ENCODE measurements at regions not wholly inside any gene's neighbourhood (a gene's known extent, or its start where the extent isn't known, plus 50 kb on each side); places are given as distances from the start of the nearest gene placed in this dataset.

DNA sequence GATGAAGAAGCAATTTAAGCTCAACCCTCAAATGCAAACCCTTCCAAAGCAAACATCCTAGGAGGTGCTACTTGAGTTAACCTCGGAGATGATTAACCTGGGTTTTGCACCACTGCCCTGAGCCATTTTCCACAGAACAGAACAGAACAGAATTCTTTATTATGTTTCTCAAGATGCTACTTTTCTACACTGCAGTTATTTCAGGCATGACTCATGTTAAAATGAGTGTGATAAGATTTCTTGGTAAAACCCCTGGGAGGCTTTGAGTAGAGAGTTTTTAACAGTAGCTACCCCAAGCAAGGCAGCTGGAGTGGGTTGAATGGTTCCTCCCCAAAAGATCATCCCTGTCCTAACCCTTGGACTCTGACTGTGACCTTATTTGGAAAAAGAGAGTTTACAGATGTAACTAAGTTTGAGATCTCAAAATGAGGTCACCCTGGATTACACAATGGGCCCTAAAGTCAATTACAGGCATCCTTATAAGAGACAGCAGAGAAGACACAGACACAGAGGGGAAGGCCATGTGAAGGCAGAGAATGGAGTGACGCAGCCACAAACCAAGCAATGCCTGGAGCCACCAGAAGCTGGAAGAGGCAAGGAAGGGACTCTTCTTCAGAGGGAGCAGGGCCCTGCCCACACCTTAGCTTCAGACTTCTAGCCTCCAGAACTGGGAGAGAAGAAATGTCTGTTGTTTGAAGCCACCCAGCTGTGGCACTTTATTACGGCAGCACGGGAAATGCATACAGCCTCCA, 153.4 kb downstream of the ETS2 start:
- Histone ChIP-seq H3K27me3 (ENCODE audit: insufficient read depth, low read depth) (no peaks in the 10 kb centered on the region), H3K27ac (no peak overlapping the region), H3K4me3 (no peak overlapping the region), H3K9me2 (ENCODE audit: insufficient read depth) (no peaks in the 10 kb centered on the region), H3K4me2 (no peak overlapping the region), H3F3A (ENCODE audit: insufficient read depth, low read depth) (no peaks in the 10 kb centered on the region), H2AFZ (no peak overlapping the region), H3K4me1 (replicated peaks; ENCODE audit: insufficient read depth) (no peaks in the 10 kb centered on the region), H3K9me3 (ENCODE audit: insufficient read depth, low read depth) (no peaks in the 10 kb centered on the region), H4K20me1 (ENCODE audit: insufficient read depth) (no peaks in the 10 kb centered on the region), H3K36me3 (ENCODE audit: low read depth) (no peaks in the 10 kb centered on the region), H3K79me2 (ENCODE audit: low read depth) (no peaks in the 10 kb centered on the region)
- POLR2A ChIA-PET (ENCODE audit: unreplicated experiment): no interaction called here
- intact Hi-C loops (cut with micrococcal nuclease; ENCODE audit: unreplicated experiment): no loop called here
- BruUV-seq (replicated peaks): no TSS peak
- no peak for DNase-seq
- TF ChIP-seq, protein P1, sequence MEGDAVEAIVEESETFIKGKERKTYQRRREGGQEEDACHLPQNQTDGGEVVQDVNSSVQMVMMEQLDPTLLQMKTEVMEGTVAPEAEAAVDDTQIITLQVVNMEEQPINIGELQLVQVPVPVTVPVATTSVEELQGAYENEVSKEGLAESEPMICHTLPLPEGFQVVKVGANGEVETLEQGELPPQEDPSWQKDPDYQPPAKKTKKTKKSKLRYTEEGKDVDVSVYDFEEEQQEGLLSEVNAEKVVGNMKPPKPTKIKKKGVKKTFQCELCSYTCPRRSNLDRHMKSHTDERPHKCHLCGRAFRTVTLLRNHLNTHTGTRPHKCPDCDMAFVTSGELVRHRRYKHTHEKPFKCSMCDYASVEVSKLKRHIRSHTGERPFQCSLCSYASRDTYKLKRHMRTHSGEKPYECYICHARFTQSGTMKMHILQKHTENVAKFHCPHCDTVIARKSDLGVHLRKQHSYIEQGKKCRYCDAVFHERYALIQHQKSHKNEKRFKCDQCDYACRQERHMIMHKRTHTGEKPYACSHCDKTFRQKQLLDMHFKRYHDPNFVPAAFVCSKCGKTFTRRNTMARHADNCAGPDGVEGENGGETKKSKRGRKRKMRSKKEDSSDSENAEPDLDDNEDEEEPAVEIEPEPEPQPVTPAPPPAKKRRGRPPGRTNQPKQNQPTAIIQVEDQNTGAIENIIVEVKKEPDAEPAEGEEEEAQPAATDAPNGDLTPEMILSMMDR (conservative IDR thresholded peaks at IDR 0.05): no peak
- no peak for TF ChIP-seq EZH2 (IDR thresholded peaks at IDR 0.05; ENCODE audit: low read depth)
- CTCF ChIA-PET: no interaction called here

DNA sequence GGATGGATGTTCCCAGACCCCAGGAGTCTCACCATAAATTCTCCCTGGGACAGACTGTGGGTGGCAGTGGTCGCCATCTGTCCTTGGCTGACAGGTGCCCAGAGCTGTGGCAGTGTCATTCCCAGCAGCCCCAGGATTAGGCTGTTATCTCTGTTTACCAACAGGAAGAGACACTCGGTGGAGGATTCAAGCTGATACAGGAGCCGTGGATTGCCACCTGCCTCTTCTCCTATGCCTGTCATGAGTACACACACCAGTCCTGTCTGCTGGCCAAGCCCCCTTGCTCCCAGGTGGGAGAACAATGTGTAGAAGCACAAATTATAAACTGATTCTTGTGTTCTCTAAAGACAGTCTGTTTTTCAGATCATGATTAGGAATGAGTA, 152.6 kb downstream of the ETS2 start:
- ChIA-PET CTCF (no interaction called here), POLR2A (ENCODE audit: unreplicated experiment) (no interaction called here)
- no peaks in the 10 kb centered on the region for H3F3A ChIP-seq (ENCODE audit: insufficient read depth, low read depth)
- no peaks in the 10 kb centered on the region for H3K36me3 ChIP-seq (ENCODE audit: low read depth)
- H3K4me2 ChIP-seq: no peak overlapping the region
- no peak overlapping the region for H2AFZ ChIP-seq
- H4K20me1 ChIP-seq (ENCODE audit: insufficient read depth): no peaks in the 10 kb centered on the region
- no peaks in the 10 kb centered on the region for H3K79me2 ChIP-seq (ENCODE audit: low read depth)
- no peaks in the 10 kb centered on the region for H3K27me3 ChIP-seq (ENCODE audit: insufficient read depth, low read depth)
- no peaks in the 10 kb centered on the region for H3K9me3 ChIP-seq (ENCODE audit: insufficient read depth, low read depth)
- H3K27ac ChIP-seq: no peak overlapping the region
- TF ChIP-seq, protein P1 (conservative IDR thresholded peaks at IDR 0.05): no peak
- TF ChIP-seq EZH2 (IDR thresholded peaks at IDR 0.05; ENCODE audit: low read depth): no peak
- no TSS peak for BruUV-seq (replicated peaks)
- H3K4me1 ChIP-seq (replicated peaks; ENCODE audit: insufficient read depth): no peaks in the 10 kb centered on the region
- DNase-seq: no peak
- no peaks in the 10 kb centered on the region for H3K9me2 ChIP-seq (ENCODE audit: insufficient read depth)
- intact Hi-C loops (cut with micrococcal nuclease; ENCODE audit: unreplicated experiment): no loop called here
- no peak overlapping the region for H3K4me3 ChIP-seq

DNA sequence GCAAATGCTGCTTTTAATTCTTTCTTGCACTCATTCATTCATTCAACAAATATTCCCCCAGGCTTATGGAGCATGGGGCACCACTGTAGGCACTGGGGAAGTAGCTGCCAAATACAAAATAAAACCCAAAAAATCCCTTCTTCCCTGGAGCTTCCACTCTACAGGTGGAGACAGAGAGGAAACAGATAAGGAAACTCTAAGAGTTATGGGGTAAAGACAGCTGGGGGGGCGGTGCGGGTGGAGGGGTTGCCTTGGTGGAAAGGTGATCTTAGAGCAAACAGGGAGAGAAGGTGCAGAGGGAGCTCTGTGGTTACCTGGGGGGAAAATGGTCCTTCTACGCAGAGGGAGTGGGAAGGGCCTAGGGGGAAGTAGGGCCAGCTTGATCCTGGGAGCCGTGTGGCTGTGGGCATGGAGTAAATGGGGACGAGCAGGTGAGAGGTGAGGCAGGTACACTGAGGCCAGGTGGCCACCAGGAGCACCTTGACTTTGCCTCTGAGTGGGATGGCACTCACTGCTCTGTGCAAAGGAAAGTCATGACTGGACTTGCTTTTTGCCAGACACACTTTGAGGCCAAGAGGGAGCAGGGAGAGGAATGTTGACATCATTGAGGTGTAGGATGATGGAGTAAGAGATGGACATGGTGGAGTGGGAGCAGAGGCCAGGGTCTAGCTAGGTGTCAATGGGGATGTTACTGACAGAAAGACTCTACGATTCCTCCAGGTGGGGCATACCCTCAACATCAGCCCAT, 152.0 kb downstream of the ETS2 start:
- Histone ChIP-seq H3K27me3 (ENCODE audit: insufficient read depth, low read depth) (no peaks in the 10 kb centered on the region), H4K20me1 (ENCODE audit: insufficient read depth) (no peaks in the 10 kb centered on the region), H3K4me2 (no peak overlapping the region), H3K9me2 (ENCODE audit: insufficient read depth) (no peaks in the 10 kb centered on the region), H3K9me3 (ENCODE audit: insufficient read depth, low read depth) (no peaks in the 10 kb centered on the region), H3K27ac (no peak overlapping the region), H3K4me3 (no peak overlapping the region), H3K4me1 (replicated peaks; ENCODE audit: insufficient read depth) (no peaks in the 10 kb centered on the region), H3K36me3 (ENCODE audit: low read depth) (no peaks in the 10 kb centered on the region), H2AFZ (no peak overlapping the region), H3F3A (ENCODE audit: insufficient read depth, low read depth) (no peaks in the 10 kb centered on the region), H3K79me2 (ENCODE audit: low read depth) (no peaks in the 10 kb centered on the region)
- ChIA-PET POLR2A (ENCODE audit: unreplicated experiment) (no interaction called here), CTCF (no interaction called here)
- intact Hi-C loops (cut with micrococcal nuclease; ENCODE audit: unreplicated experiment): no loop called here
- BruUV-seq (replicated peaks): no TSS peak
- no peak for TF ChIP-seq EZH2 (IDR thresholded peaks at IDR 0.05; ENCODE audit: low read depth)
- TF ChIP-seq, protein P1 (conservative IDR thresholded peaks at IDR 0.05): no peak
- no peak for DNase-seq

Measured in PC-9 (cell line).